Ishikawa (cell line): ENCODE measurements at regions not wholly inside any gene's neighbourhood (a gene's known extent, or its start where the extent isn't known, plus 50 kb on each side); places are given as distances from the start of the nearest gene placed in this dataset.

Source experiments
- CEBPB ChIP-seq: IDR thresholded peaks from 2 replicates; pipeline ENCODE4 v1.6.1; 2012
- CREB1 ChIP-seq: IDR thresholded peaks from 2 replicates; pipeline ENCODE4 v1.6.1; 2012; ENCODE audit warnings: low read depth
- EGR1 ChIP-seq: IDR thresholded peaks from 2 replicates; pipeline ENCODE4 v1.6.1; 2012
- EP300 ChIP-seq: IDR thresholded peaks from 2 replicates; pipeline ENCODE4 v1.6.1; 2012; ENCODE audit warnings: borderline replicate concordance
- FOXM1 ChIP-seq: IDR thresholded peaks from 2 replicates; pipeline ENCODE4 v1.6.1; 2012; ENCODE audit warnings: low read depth, borderline replicate concordance
- NFIC ChIP-seq: IDR thresholded peaks from 2 replicates; pipeline ENCODE4 v1.6.1; 2012
- RAD21 ChIP-seq: IDR thresholded peaks from 2 replicates; pipeline ENCODE4 v1.6.1; 2012; ENCODE audit warnings: low read depth
- TAF1 ChIP-seq: IDR thresholded peaks from 2 replicates; pipeline ENCODE4 v1.6.1; 2012; ENCODE audit warnings: low read depth, mild to moderate bottlenecking
- TCF12 ChIP-seq: IDR thresholded peaks from 2 replicates; pipeline ENCODE4 v1.6.1; 2012; ENCODE audit warnings: low read depth
- TEAD4 ChIP-seq: IDR thresholded peaks from 2 replicates; pipeline ENCODE4 v1.6.1; 2012
- YY1 ChIP-seq: IDR thresholded peaks from 2 replicates; pipeline ENCODE4 v1.6.1; 2012; ENCODE audit warnings: low read depth
- ZBTB7A ChIP-seq: IDR thresholded peaks from 2 replicates; pipeline ENCODE4 v1.6.1; 2012; ENCODE audit warnings: low read depth
- TF ChIP-seq, protein P1 (sequence below): IDR thresholded peaks from 2 replicates; pipeline ENCODE4 v1.6.1; 2012; ENCODE audit warnings: low read depth, mild to moderate bottlenecking
- TF ChIP-seq, protein P2 (sequence below): IDR thresholded peaks from 2 replicates; pipeline ENCODE4 v1.6.1; 2012
- TF ChIP-seq, protein P3 (sequence below): IDR thresholded peaks from 2 replicates; pipeline ENCODE4 v1.6.1; 2012

DNA sequence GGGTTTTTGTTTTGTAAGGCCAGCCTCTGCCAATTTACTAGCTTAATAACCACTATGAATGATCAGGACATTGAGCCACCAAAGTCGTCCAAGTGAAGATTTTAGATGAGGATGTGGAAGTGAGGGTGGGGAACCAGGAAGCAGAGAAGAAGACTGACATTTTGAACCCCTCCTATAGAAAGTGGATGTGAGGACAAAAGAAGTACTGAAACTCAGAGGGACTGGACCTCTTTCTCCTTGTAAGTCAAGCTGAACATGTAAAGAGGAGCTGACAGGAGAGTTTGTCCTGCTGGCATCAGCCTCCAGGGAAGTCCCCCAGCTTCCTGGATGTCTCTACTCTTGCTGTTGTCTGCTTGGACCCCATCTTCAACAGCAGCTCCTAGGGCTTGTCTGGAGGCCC lies 338.2 kb upstream of the NCAM1 start:
- TF ChIP-seq TAF1: no peak
- no peak for TF ChIP-seq YY1
- TF ChIP-seq EGR1: no peak
- TF ChIP-seq EP300: no peak
- TF ChIP-seq CREB1: no peak
- TF ChIP-seq TCF12: no peak
- TF ChIP-seq NFIC: no peak
- TF ChIP-seq, protein P1, sequence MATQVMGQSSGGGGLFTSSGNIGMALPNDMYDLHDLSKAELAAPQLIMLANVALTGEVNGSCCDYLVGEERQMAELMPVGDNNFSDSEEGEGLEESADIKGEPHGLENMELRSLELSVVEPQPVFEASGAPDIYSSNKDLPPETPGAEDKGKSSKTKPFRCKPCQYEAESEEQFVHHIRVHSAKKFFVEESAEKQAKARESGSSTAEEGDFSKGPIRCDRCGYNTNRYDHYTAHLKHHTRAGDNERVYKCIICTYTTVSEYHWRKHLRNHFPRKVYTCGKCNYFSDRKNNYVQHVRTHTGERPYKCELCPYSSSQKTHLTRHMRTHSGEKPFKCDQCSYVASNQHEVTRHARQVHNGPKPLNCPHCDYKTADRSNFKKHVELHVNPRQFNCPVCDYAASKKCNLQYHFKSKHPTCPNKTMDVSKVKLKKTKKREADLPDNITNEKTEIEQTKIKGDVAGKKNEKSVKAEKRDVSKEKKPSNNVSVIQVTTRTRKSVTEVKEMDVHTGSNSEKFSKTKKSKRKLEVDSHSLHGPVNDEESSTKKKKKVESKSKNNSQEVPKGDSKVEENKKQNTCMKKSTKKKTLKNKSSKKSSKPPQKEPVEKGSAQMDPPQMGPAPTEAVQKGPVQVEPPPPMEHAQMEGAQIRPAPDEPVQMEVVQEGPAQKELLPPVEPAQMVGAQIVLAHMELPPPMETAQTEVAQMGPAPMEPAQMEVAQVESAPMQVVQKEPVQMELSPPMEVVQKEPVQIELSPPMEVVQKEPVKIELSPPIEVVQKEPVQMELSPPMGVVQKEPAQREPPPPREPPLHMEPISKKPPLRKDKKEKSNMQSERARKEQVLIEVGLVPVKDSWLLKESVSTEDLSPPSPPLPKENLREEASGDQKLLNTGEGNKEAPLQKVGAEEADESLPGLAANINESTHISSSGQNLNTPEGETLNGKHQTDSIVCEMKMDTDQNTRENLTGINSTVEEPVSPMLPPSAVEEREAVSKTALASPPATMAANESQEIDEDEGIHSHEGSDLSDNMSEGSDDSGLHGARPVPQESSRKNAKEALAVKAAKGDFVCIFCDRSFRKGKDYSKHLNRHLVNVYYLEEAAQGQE: no peak

DNA sequence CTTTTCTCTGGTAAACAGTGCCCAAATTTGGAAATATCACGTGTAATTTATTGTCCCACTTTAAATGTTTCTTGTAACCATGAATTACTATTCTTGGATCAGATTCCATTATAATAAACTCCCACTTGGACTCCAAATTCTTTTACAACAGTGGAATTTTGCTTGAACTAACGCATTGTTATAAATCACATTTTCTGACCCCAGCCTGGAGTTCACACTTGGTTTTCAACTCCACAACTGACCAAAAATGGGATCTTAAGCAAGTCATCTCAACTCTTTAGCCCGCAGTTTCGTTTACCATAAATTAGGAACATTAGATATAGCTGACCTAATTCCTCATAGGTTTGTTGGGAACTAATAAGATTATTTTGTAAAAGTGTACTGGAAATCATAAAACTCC lies 336.8 kb upstream of the NCAM1 start:
- TF ChIP-seq CREB1 (no peak), YY1 (no peak), RAD21 (no peak), TCF12 (no peak), ZBTB7A (no peak)
- TF ChIP-seq, protein P1: no peak

DNA sequence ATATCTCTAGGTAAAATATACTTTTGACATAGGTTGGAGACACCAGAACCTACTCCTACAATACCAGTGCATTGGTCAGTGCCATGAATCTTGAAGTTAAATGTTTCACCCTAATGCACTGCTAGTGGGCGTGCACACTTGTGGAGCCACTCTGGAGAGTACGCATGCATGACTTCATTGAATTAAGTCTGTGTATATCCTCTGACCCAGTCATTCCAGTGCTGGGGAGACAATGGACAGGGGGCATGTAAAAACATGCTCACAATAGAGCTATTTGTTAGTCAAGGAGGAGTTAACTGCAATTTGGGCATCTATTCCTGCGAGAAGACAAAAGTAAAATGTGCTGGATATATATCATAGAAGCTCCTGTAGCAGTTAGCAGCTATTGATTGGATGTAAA lies 335.4 kb upstream of the NCAM1 start:
- TF ChIP-seq YY1 (no peak), TEAD4 (no peak), RAD21 (no peak), EP300 (no peak), ZBTB7A (no peak), CREB1 (no peak), FOXM1 (no peak), TAF1 (no peak), CEBPB (no peak), EGR1 (no peak), TCF12 (no peak), NFIC (no peak)
- TF ChIP-seq, protein P1: no peak
- TF ChIP-seq, protein P2, sequence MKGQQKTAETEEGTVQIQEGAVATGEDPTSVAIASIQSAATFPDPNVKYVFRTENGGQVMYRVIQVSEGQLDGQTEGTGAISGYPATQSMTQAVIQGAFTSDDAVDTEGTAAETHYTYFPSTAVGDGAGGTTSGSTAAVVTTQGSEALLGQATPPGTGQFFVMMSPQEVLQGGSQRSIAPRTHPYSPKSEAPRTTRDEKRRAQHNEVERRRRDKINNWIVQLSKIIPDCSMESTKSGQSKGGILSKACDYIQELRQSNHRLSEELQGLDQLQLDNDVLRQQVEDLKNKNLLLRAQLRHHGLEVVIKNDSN: no peak
- TF ChIP-seq, protein P3, sequence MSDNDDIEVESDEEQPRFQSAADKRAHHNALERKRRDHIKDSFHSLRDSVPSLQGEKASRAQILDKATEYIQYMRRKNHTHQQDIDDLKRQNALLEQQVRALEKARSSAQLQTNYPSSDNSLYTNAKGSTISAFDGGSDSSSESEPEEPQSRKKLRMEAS: no peak

DNA sequence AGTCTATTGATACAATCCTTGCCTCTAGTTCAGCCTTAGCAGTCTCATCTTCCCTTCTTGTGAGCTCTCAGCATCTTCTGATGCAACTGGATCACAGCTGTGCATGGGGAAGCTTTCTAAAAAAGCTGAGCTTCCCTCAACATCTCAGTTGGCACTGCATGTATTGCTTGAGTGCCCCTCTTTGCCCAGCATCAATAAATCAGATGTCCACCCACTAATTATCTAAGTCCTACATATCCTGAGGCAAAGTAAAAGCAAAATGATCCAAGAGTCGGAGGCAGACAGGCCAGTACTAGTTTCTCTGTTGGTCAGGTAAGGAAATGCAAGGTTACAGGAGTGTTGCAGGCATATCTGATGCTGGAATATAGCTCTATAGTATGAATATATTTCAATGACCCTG lies 334.5 kb upstream of the NCAM1 start:
- TF ChIP-seq, protein P3: no peak
- TF ChIP-seq EGR1 (no peak), TCF12 (no peak), RAD21 (no peak), CREB1 (no peak), CEBPB (no peak), ZBTB7A (no peak), EP300 (no peak), TEAD4 (no peak), YY1 (no peak)
- TF ChIP-seq, protein P1: no peak
- TF ChIP-seq, protein P2: no peak
